SK-N-SH (cell line): ENCODE measurements at regions not wholly inside any gene's neighbourhood (a gene's known extent, or its start where the extent isn't known, plus 50 kb on each side); places are given as distances from the start of the nearest gene placed in this dataset.

Source experiments
- ELF1 ChIP-seq: IDR thresholded peaks from 2 replicates; pipeline ENCODE4 v1.4.0; 2012
- EP300 ChIP-seq, 2 experiments: IDR thresholded peaks; 2 replicates each; pipeline versions ENCODE4 v1.4.0 to v1.6.1; 2012; ENCODE audit warnings: borderline replicate concordance in 1 of 2, low read depth in 1 of 2, low read length in 1 of 2
- EZH2phosphoT487 ChIP-seq: fragments of 200-600 bp; sonication (generic); IDR thresholded peaks from 2 replicates; pipeline ENCODE4 v1.6.1; 2017; ENCODE audit warnings: low read depth, mixed run types, mild to moderate bottlenecking, antibody characterized with exemption, moderate library complexity, borderline replicate concordance
- GABPA ChIP-seq: IDR thresholded peaks from 2 replicates; pipeline ENCODE4 v1.4.0; 2012; ENCODE audit warnings: low read depth, mild to moderate bottlenecking
- GATA2 ChIP-seq: sonication (generic); formaldehyde crosslinking; IDR thresholded peaks from 2 replicates; pipeline ENCODE4 v1.5.0; 2020; ENCODE audit warnings: mild to moderate bottlenecking, missing genetic modification reagents
- IRF3 ChIP-seq: fragments of 150-350 bp; IDR thresholded peaks from 2 replicates; pipeline ENCODE4 v1.6.1; 2016; ENCODE audit warnings: mild to moderate bottlenecking, low read depth, low read length
- MAX ChIP-seq: IDR thresholded peaks from 2 replicates; pipeline ENCODE4 v1.4.0; 2012; ENCODE audit warnings: low read depth
- NFIC ChIP-seq: IDR thresholded peaks from 2 replicates; pipeline ENCODE4 v1.4.0; 2012; ENCODE audit warnings: borderline replicate concordance
- POLR2AphosphoS5 ChIP-seq: IDR thresholded peaks from 2 replicates; pipeline ENCODE4 v1.6.1; 2012; ENCODE audit warnings: low read depth, low read length
- REST ChIP-seq: IDR thresholded peaks from 2 replicates; pipeline ENCODE4 v1.6.1; 2012; ENCODE audit warnings: mild to moderate bottlenecking, low read depth, low read length, moderate library complexity
- SMC3 ChIP-seq: IDR thresholded peaks from 2 replicates; pipeline ENCODE4 v1.6.1; 2012; ENCODE audit warnings: low read depth, low read length, improper control_type of control experiment
- TAF1 ChIP-seq: IDR thresholded peaks from 2 replicates; pipeline ENCODE4 v1.6.1; 2012; ENCODE audit warnings: low read depth, mild to moderate bottlenecking, low read length, moderate library complexity, borderline replicate concordance
- TF ChIP-seq, protein P1 (sequence below): fragments of 200-600 bp; sonication (generic); IDR thresholded peaks from 2 replicates; pipeline ENCODE4 v1.6.1; 2017; ENCODE audit warnings: antibody characterized with exemption, mild to moderate bottlenecking, moderate library complexity

GRCh38 chr2:120637847-120638246 is 97.8 kb upstream of the GLI2 start:
- TF ChIP-seq, protein P1, sequence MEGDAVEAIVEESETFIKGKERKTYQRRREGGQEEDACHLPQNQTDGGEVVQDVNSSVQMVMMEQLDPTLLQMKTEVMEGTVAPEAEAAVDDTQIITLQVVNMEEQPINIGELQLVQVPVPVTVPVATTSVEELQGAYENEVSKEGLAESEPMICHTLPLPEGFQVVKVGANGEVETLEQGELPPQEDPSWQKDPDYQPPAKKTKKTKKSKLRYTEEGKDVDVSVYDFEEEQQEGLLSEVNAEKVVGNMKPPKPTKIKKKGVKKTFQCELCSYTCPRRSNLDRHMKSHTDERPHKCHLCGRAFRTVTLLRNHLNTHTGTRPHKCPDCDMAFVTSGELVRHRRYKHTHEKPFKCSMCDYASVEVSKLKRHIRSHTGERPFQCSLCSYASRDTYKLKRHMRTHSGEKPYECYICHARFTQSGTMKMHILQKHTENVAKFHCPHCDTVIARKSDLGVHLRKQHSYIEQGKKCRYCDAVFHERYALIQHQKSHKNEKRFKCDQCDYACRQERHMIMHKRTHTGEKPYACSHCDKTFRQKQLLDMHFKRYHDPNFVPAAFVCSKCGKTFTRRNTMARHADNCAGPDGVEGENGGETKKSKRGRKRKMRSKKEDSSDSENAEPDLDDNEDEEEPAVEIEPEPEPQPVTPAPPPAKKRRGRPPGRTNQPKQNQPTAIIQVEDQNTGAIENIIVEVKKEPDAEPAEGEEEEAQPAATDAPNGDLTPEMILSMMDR = no peak
- TF ChIP-seq POLR2AphosphoS5 = no peak
- TF ChIP-seq NFIC = no peak
- no peak for TF ChIP-seq EP300 (IDR thresholded peaks at IDR 0.05; ENCODE audit: borderline replicate concordance in 1 of 2, low read depth in 1 of 2, low read length in 1 of 2)
- TF ChIP-seq GABPA = no peak
- no peak for TF ChIP-seq IRF3
- TF ChIP-seq TAF1 = no peak
- TF ChIP-seq SMC3 = no peak
- no peak for TF ChIP-seq MAX
- no peak for TF ChIP-seq ELF1
- no peak for TF ChIP-seq REST
- TF ChIP-seq GATA2 (CRISPR knock-in tag) = no peak
- TF ChIP-seq EZH2phosphoT487 = no peak
